ENCODE measurements at regions not wholly inside any gene's neighbourhood (a gene's known extent, or its start where the extent isn't known, plus 50 kb on each side); places are given as distances from the start of the nearest gene placed in this dataset.

DNA sequence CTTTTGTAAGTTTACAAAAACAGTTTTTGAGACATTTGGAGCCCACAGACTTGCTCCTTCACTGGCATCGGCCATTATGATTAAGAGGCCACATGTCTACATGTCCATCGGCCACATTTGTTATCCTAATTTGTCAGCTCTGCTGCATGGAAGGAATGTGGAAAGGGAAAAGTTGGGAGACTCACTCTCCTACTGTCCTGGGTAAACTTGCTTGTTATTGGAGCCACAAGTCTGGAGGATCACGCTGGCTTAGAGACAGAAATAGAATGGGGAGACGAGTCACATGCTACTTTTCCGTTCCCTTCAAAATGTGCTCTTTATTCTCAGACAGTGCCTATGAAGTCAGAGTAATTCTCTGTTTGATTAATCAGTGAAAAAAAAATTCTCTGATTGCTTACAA, 741.2 kb upstream of the PCDH9 start:
- Histone ChIP-seq H3K4me1 (ENCODE audit: control insufficient read depth in 2 of 2, insufficient read depth in 1 of 2, low read depth in 1 of 2, low read length in 2 of 2) (peaks cover 0 to 1% of the 10 kb centered on the region in 2 donors), H2AFZ (ENCODE audit: low read length) (peak overlapping the region; percentile 54), H3K27ac (replicated peaks; ENCODE audit: low read length) (no peak overlapping the region), H3K4me2 (ENCODE audit: insufficient read depth, low read length, poor library complexity, severe bottlenecking) (no peak overlapping the region), H3K27me3 (ENCODE audit: control insufficient read depth in 3 of 3, insufficient read depth in 3 of 3, low read depth in 1 of 3, low read length in 3 of 3) (no peaks in the 10 kb centered on the region), H3K18ac (ENCODE audit: low read length) (no peak overlapping the region), H3K4me3 (ENCODE audit: low read length in 2 of 2) (no peak overlapping the region), H2BK12ac (ENCODE audit: low read length) (no peak overlapping the region), H3K23ac (ENCODE audit: low read depth, low read length, poor library complexity) (no peak overlapping the region), H3K36me3 (replicated peaks in 1 of 2; ENCODE audit: control insufficient read depth in 2 of 2, insufficient read depth in 2 of 2, low read length in 2 of 2) (no peaks in the 10 kb centered on the region), H2AK5ac (ENCODE audit: low read depth, low read length) (no peak overlapping the region), H3K9me3 (replicated peaks in 1 of 2; ENCODE audit: control insufficient read depth in 2 of 2, insufficient read depth in 1 of 2, low read depth in 1 of 2, low read length in 2 of 2) (no peaks in the 10 kb centered on the region), H3K14ac (ENCODE audit: low read length) (no peak overlapping the region), H3K79me1 (ENCODE audit: low read depth, low read length) (no peaks in the 10 kb centered on the region), H4K8ac (ENCODE audit: low read depth, low read length) (no peak overlapping the region), H2BK120ac (ENCODE audit: low read depth, low read length) (no peak overlapping the region), H3K9ac (ENCODE audit: low read depth, low read length, poor library complexity) (no peak overlapping the region), H4K91ac (ENCODE audit: low read depth, low read length, poor library complexity) (no peak overlapping the region), H2BK15ac (ENCODE audit: low read length) (no peak overlapping the region), H2BK5ac (ENCODE audit: low read length) (no peak overlapping the region), H3K4ac (ENCODE audit: low read length) (no peak overlapping the region)
- WGBS, 2 donors (ENCODE audit: extremely low coverage in 2 of 2, insufficient read length in 2 of 2, insufficient replicate concordance in 1 of 2): no CpG with 5 or more reads among the region's 5 CpGs
- DNase-seq (ENCODE audit: low spot score): no peak

DNA sequence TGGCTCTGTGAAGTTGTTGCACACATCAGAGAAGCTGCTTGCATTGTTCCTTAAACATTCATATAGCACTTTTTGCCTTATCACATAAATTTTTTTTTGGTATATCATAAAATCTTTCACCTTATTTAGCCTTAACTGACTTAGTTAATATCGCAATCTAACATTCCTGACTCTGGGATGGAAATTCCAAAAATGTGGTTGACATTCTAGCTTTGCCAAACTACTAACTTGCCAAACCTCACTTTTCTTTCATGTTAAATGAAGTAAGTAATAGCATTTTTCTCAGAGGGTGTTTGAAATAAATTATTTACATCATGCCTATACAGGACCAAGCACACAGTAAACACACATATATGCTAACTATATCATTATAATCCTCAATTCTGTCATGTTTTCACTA, 736.9 kb upstream of the PCDH9 start:
- Histone ChIP-seq H3K18ac (ENCODE audit: low read length) (no peak overlapping the region), H3K79me1 (ENCODE audit: low read depth, low read length) (no peaks in the 10 kb centered on the region), H4K8ac (ENCODE audit: low read depth, low read length) (no peak overlapping the region), H3K27ac (replicated peaks; ENCODE audit: low read length) (no peak overlapping the region), H4K91ac (ENCODE audit: low read depth, low read length, poor library complexity) (no peak overlapping the region), H3K9ac (ENCODE audit: low read depth, low read length, poor library complexity) (no peak overlapping the region), H3K14ac (ENCODE audit: low read length) (no peak overlapping the region), H3K4ac (ENCODE audit: low read length) (no peak overlapping the region), H2BK15ac (ENCODE audit: low read length) (no peak overlapping the region), H3K4me2 (ENCODE audit: insufficient read depth, low read length, poor library complexity, severe bottlenecking) (no peak overlapping the region), H2BK12ac (ENCODE audit: low read length) (no peak overlapping the region), H2AFZ (ENCODE audit: low read length) (no peak overlapping the region), H3K36me3 (replicated peaks in 1 of 2; ENCODE audit: control insufficient read depth in 2 of 2, insufficient read depth in 2 of 2, low read length in 2 of 2) (no peaks in the 10 kb centered on the region), H3K9me3 (replicated peaks in 1 of 2; ENCODE audit: control insufficient read depth in 2 of 2, insufficient read depth in 1 of 2, low read depth in 1 of 2, low read length in 2 of 2) (no peaks in the 10 kb centered on the region), H3K27me3 (ENCODE audit: control insufficient read depth in 3 of 3, insufficient read depth in 3 of 3, low read depth in 1 of 3, low read length in 3 of 3) (no peaks in the 10 kb centered on the region), H3K23ac (ENCODE audit: low read depth, low read length, poor library complexity) (no peak overlapping the region), H3K4me3 (ENCODE audit: low read length in 2 of 2) (no peak overlapping the region), H2BK5ac (ENCODE audit: low read length) (no peak overlapping the region), H2BK120ac (ENCODE audit: low read depth, low read length) (no peak overlapping the region), H2AK5ac (ENCODE audit: low read depth, low read length) (no peak overlapping the region), H3K4me1 (ENCODE audit: control insufficient read depth in 2 of 2, insufficient read depth in 1 of 2, low read depth in 1 of 2, low read length in 2 of 2) (peaks cover 1 to 7% of the 10 kb centered on the region in 2 donors)
- no CpG with 5 or more reads among the region's 1 CpG for WGBS, 2 donors (ENCODE audit: extremely low coverage in 2 of 2, insufficient read length in 2 of 2, insufficient replicate concordance in 1 of 2)
- DNase-seq (ENCODE audit: low spot score): no peak

DNA sequence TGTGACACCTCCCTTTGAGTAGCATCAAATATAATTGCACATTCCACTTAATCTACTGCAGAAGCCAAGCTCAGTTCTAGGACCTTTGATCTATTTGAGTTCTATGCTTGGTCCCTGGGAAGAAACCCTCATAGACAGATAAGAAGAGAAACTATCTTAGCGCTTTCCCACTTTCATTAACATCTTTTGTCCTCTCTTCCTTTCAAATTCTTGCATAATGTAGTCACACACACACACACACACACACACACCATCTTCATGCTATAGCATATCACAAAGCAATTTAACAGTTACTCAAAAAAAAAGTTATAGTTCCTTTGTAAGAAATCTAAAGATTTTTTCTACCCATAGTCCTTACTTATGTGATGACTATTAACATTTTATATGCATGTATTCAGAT, 735.9 kb upstream of the PCDH9 start:
- no peak overlapping the region for H4K8ac ChIP-seq (ENCODE audit: low read depth, low read length)
- peaks cover 0 to 7% of the 10 kb centered on the region in 2 donors for H3K4me1 ChIP-seq (ENCODE audit: control insufficient read depth in 2 of 2, insufficient read depth in 1 of 2, low read depth in 1 of 2, low read length in 2 of 2)
- no peak overlapping the region for H3K14ac ChIP-seq (ENCODE audit: low read length)
- H3K27me3 ChIP-seq (ENCODE audit: control insufficient read depth in 3 of 3, insufficient read depth in 3 of 3, low read depth in 1 of 3, low read length in 3 of 3): no peaks in the 10 kb centered on the region
- H3K9ac ChIP-seq (ENCODE audit: low read depth, low read length, poor library complexity): no peak overlapping the region
- no peak overlapping the region for H3K4ac ChIP-seq (ENCODE audit: low read length)
- H3K9me3 ChIP-seq (replicated peaks in 1 of 2; ENCODE audit: control insufficient read depth in 2 of 2, insufficient read depth in 1 of 2, low read depth in 1 of 2, low read length in 2 of 2): no peaks in the 10 kb centered on the region
- H2AK5ac ChIP-seq (ENCODE audit: low read depth, low read length): no peak overlapping the region
- no peak overlapping the region for H3K18ac ChIP-seq (ENCODE audit: low read length)
- no peak overlapping the region for H3K4me2 ChIP-seq (ENCODE audit: insufficient read depth, low read length, poor library complexity, severe bottlenecking)
- no peaks in the 10 kb centered on the region for H3K36me3 ChIP-seq (replicated peaks in 1 of 2; ENCODE audit: control insufficient read depth in 2 of 2, insufficient read depth in 2 of 2, low read length in 2 of 2)
- H3K79me1 ChIP-seq (ENCODE audit: low read depth, low read length): no peaks in the 10 kb centered on the region
- H2AFZ ChIP-seq (ENCODE audit: low read length): peak overlapping the region; percentile 12
- H2BK12ac ChIP-seq (ENCODE audit: low read length): no peak overlapping the region
- H3K4me3 ChIP-seq (ENCODE audit: low read length in 2 of 2): no peak overlapping the region
- DNase-seq (ENCODE audit: low spot score): no peak
- H3K23ac ChIP-seq (ENCODE audit: low read depth, low read length, poor library complexity): no peak overlapping the region
- H3K27ac ChIP-seq (replicated peaks; ENCODE audit: low read length): no peak overlapping the region
- no CpG with 5 or more reads among the region's 1 CpG for WGBS, 2 donors (ENCODE audit: extremely low coverage in 2 of 2, insufficient read length in 2 of 2, insufficient replicate concordance in 1 of 2)
- H4K91ac ChIP-seq (ENCODE audit: low read depth, low read length, poor library complexity): no peak overlapping the region
- H2BK120ac ChIP-seq (ENCODE audit: low read depth, low read length): no peak overlapping the region
- H2BK15ac ChIP-seq (ENCODE audit: low read length): no peak overlapping the region
- no peak overlapping the region for H2BK5ac ChIP-seq (ENCODE audit: low read length)

DNA sequence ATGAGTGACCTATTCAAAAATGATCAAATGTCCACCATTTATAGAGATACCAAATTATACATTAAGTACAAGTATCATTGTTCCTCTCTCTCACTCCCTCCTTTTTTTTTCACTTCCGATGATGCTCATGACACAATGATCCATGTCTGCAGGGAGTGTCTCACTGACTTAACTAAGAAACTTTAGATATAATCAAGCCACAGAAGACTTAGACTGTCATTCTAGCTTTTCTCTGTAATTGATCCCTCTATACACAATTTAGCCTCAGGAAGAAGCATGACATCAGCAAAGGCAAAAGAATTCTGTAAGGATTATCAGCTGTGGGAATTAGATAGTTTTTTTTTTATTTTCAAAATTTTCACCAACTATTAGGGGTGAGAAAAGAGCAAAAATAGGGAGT, 734.9 kb upstream of the PCDH9 start:
- Histone ChIP-seq H4K8ac (ENCODE audit: low read depth, low read length) (no peak overlapping the region), H3K27me3 (ENCODE audit: control insufficient read depth in 3 of 3, insufficient read depth in 3 of 3, low read depth in 1 of 3, low read length in 3 of 3) (no peaks in the 10 kb centered on the region), H3K4me1 (ENCODE audit: control insufficient read depth in 2 of 2, insufficient read depth in 1 of 2, low read depth in 1 of 2, low read length in 2 of 2) (peaks cover 0 to 7% of the 10 kb centered on the region in 2 donors), H3K36me3 (replicated peaks in 1 of 2; ENCODE audit: control insufficient read depth in 2 of 2, insufficient read depth in 2 of 2, low read length in 2 of 2) (no peaks in the 10 kb centered on the region), H3K14ac (ENCODE audit: low read length) (no peak overlapping the region), H2BK5ac (ENCODE audit: low read length) (no peak overlapping the region), H2BK15ac (ENCODE audit: low read length) (no peak overlapping the region), H3K4ac (ENCODE audit: low read length) (no peak overlapping the region), H3K18ac (ENCODE audit: low read length) (no peak overlapping the region), H3K27ac (replicated peaks; ENCODE audit: low read length) (no peak overlapping the region), H4K91ac (ENCODE audit: low read depth, low read length, poor library complexity) (no peak overlapping the region), H3K4me3 (ENCODE audit: low read length in 2 of 2) (no peak overlapping the region), H2BK120ac (ENCODE audit: low read depth, low read length) (no peak overlapping the region), H2AFZ (ENCODE audit: low read length) (no peak overlapping the region), H3K23ac (ENCODE audit: low read depth, low read length, poor library complexity) (no peak overlapping the region), H3K9me3 (replicated peaks in 1 of 2; ENCODE audit: control insufficient read depth in 2 of 2, insufficient read depth in 1 of 2, low read depth in 1 of 2, low read length in 2 of 2) (no peaks in the 10 kb centered on the region), H2AK5ac (ENCODE audit: low read depth, low read length) (no peak overlapping the region), H3K79me1 (ENCODE audit: low read depth, low read length) (no peaks in the 10 kb centered on the region), H2BK12ac (ENCODE audit: low read length) (no peak overlapping the region), H3K4me2 (ENCODE audit: insufficient read depth, low read length, poor library complexity, severe bottlenecking) (no peak overlapping the region), H3K9ac (ENCODE audit: low read depth, low read length, poor library complexity) (no peak overlapping the region)
- WGBS, 2 donors (ENCODE audit: extremely low coverage in 2 of 2, insufficient read length in 2 of 2, insufficient replicate concordance in 1 of 2): no CpG with 5 or more reads among the region's 1 CpG
- no peak for DNase-seq (ENCODE audit: low spot score)
